MM.1S (cell line): ENCODE measurements at regions not wholly inside any gene's neighbourhood (a gene's known extent, or its start where the extent isn't known, plus 50 kb on each side); places are given as distances from the start of the nearest gene placed in this dataset.

Experiments
- DNase-seq: peaks from one replicate; pipeline ENCODE4 v3.0.0-alpha.2; 2015
- H2AFZ ChIP-seq: fragments of 300-600 bp; sonication (generic); 2 replicates; pipeline ENCODE4 v1.6.0; 2016; ENCODE audit warnings: antibody characterized with exemption, low read length
- H3F3A ChIP-seq: fragments of 300-600 bp; sonication (generic); 2 replicates; pipeline ENCODE4 v1.6.1; 2016; ENCODE audit warnings: mild to moderate bottlenecking, antibody characterized with exemption, low read length, moderate library complexity, mixed read lengths; ENCODE audit not compliant: insufficient read depth
- H3K27ac ChIP-seq: fragments of 300-600 bp; sonication (generic); 2 replicates; pipeline ENCODE4 v1.5.1; 2016; ENCODE audit warnings: mild to moderate bottlenecking, low read length
- H3K27me3 ChIP-seq: fragments of 300-600 bp; sonication (generic); replicated peaks from 2 replicates; pipeline ENCODE4 v1.6.0; 2016; ENCODE audit warnings: low read length; ENCODE audit not compliant: insufficient read depth
- H3K36me3 ChIP-seq: fragments of 300-600 bp; sonication (generic); replicated peaks from 2 replicates; pipeline ENCODE4 v1.6.1; 2016; ENCODE audit warnings: mild to moderate bottlenecking, low read length, mixed read lengths; ENCODE audit not compliant: insufficient read depth
- H3K4me1 ChIP-seq: fragments of 300-600 bp; sonication (generic); 2 replicates; pipeline ENCODE4 v1.6.1; 2016; ENCODE audit warnings: low read length, mixed read lengths
- H3K4me2 ChIP-seq: fragments of 300-600 bp; sonication (generic); 2 replicates; pipeline ENCODE4 v1.6.0; 2016; ENCODE audit warnings: low read depth, low read length
- H3K4me3 ChIP-seq: fragments of 300-600 bp; sonication (generic); 2 replicates; pipeline ENCODE4 v1.5.1; 2016; ENCODE audit warnings: low read length, mixed read lengths
- H3K79me2 ChIP-seq: fragments of 300-600 bp; sonication (generic); 2 replicates; pipeline ENCODE4 v1.6.1; 2016; ENCODE audit warnings: mixed run types, low read length, mixed read lengths
- H3K9ac ChIP-seq: fragments of 300-600 bp; sonication (generic); 2 replicates; pipeline ENCODE4 v1.6.1; 2016; ENCODE audit warnings: low read length, mixed read lengths
- H3K9me2 ChIP-seq: fragments of 300-600 bp; sonication (generic); replicated peaks from 2 replicates; pipeline ENCODE4 v1.6.1; 2016; ENCODE audit warnings: mild to moderate bottlenecking, low read length, mixed read lengths; ENCODE audit not compliant: insufficient read depth
- H3K9me3 ChIP-seq: fragments of 300-600 bp; sonication (generic); replicated peaks from 2 replicates; pipeline ENCODE4 v1.6.1; 2016; ENCODE audit warnings: mild to moderate bottlenecking, low read length, mixed read lengths; ENCODE audit not compliant: insufficient read depth
- H4K20me1 ChIP-seq: fragments of 300-600 bp; sonication (generic); 2 replicates; pipeline ENCODE4 v1.6.1; 2016; ENCODE audit warnings: mild to moderate bottlenecking, low read length, moderate library complexity, mixed read lengths; ENCODE audit not compliant: insufficient read depth
- CTCF ChIP-seq: fragments of 300-600 bp; sonication (generic); IDR thresholded peaks from 2 replicates; pipeline ENCODE4 v1.5.1; 2016; ENCODE audit warnings: antibody characterized with exemption, low read length, mixed read lengths
- EZH2 ChIP-seq: fragments of 300-600 bp; sonication (generic); optimal IDR thresholded peaks from 2 replicates; pipeline ENCODE3; 2017; ENCODE audit warnings: low read depth, mild to moderate bottlenecking, antibody characterized with exemption, low read length, mixed read lengths
- EZH2phosphoT487 ChIP-seq: fragments of 300-600 bp; sonication (generic); IDR thresholded peaks from 2 replicates; pipeline ENCODE4 v1.6.1; 2018; ENCODE audit warnings: antibody characterized with exemption, low read length

GRCh38 chr2:223696719-223697118 is 94.6 kb upstream of the SCG2 start:
- no peaks in the 10 kb centered on the region for H3F3A ChIP-seq
- H3K27me3 ChIP-seq: no peaks in the 10 kb centered on the region
- no peaks in the 10 kb centered on the region for H3K9me3 ChIP-seq
- H3K9ac ChIP-seq: no peak overlapping the region
- H3K27ac ChIP-seq: no peak overlapping the region
- H3K79me2 ChIP-seq: no peaks in the 10 kb centered on the region
- H2AFZ ChIP-seq: no peak overlapping the region
- no peaks in the 10 kb centered on the region for H3K36me3 ChIP-seq
- H3K4me2 ChIP-seq: no peak overlapping the region
- H4K20me1 ChIP-seq: no peaks in the 10 kb centered on the region
- DNase-seq: no peak
- TF ChIP-seq CTCF (no peak), EZH2 (no peak), EZH2phosphoT487 (no peak)
- H3K4me1 ChIP-seq: no peaks in the 10 kb centered on the region
- H3K9me2 ChIP-seq: no peaks in the 10 kb centered on the region
- no peak overlapping the region for H3K4me3 ChIP-seq

GRCh38 chr2:223692191-223692947 is 90.2 kb upstream of the SCG2 start:
- no peak for TF ChIP-seq EZH2phosphoT487
- TF ChIP-seq EZH2: no peak
- TF ChIP-seq CTCF: peak; percentile 18; the same call in 1 of the 2 replicates
- H3K27ac ChIP-seq: no peak overlapping the region

DNA sequence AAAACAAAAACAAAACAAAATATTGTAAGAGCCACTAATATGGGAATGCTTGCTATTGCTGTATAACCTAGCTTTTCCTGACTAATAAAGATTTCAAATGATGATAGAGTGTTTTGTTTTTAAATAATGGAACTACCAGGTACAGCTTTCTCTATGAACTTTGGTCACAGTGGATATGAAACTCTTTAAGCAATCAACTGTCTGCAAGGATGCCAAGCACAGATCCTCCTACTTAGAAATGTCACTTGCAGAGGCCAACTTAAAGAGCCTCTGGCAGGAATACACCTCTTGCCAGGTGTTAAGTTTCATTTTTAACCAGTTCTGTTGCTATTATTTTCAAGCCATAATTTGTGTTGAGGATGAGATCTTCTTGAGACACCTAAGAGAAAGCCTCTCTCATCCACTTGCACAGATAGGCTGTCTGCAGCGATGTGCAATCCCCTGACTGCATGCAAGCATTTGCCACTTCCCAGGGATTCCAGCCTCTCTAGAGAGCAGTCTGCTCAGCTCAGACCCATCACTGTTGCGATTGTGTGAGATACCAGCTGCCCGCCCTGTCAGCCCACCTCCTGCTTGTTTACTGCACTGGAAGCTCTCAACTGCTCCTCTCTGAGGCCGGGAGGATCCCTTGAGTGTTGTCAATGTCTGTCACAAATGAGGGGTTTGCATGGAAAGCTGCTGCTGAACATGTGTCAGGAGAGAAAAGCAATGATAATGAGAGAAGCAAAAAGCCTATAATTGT is 86.1 kb upstream of the SCG2 start:
- Histone ChIP-seq H3K27ac (no peak overlapping the region), H3K4me1 (0 out of 2 replicates have a peak, but pooled peaks cover 4% of the 10 kb centered on the region), H3K79me2 (no peaks in the 10 kb centered on the region), H3K9ac (no peak overlapping the region), H2AFZ (no peak overlapping the region), H3K4me2 (no peak overlapping the region), H3F3A (no peaks in the 10 kb centered on the region), H3K4me3 (no peak overlapping the region), H3K9me2 (no peaks in the 10 kb centered on the region), H4K20me1 (no peaks in the 10 kb centered on the region), H3K27me3 (no peaks in the 10 kb centered on the region), H3K36me3 (no peaks in the 10 kb centered on the region), H3K9me3 (no peaks in the 10 kb centered on the region)
- no peak for DNase-seq
- no peak for TF ChIP-seq EZH2phosphoT487
- TF ChIP-seq CTCF: no peak
- no peak for TF ChIP-seq EZH2

More at GRCh38 chr2:223692191-223692947, 90.2 kb upstream of the SCG2 start:
- no peak overlapping the region for H3K9ac ChIP-seq
- H3K4me3 ChIP-seq: no peak overlapping the region
- no peak overlapping the region for H2AFZ ChIP-seq
- H3K4me2 ChIP-seq: no peak overlapping the region
- no peaks in the 10 kb centered on the region for H3K27me3 ChIP-seq
- no peaks in the 10 kb centered on the region for H4K20me1 ChIP-seq
- H3K4me1 ChIP-seq: 0 out of 2 replicates have a peak, but pooled peaks cover 4% of the 10 kb centered on the region
- H3F3A ChIP-seq: no peaks in the 10 kb centered on the region
- no peaks in the 10 kb centered on the region for H3K36me3 ChIP-seq
- no peak for DNase-seq
- no peaks in the 10 kb centered on the region for H3K79me2 ChIP-seq
- H3K9me3 ChIP-seq: no peaks in the 10 kb centered on the region
- no peaks in the 10 kb centered on the region for H3K9me2 ChIP-seq
